ENCODE measurements at regions not wholly inside any gene's neighbourhood (a gene's known extent, or its start where the extent isn't known, plus 50 kb on each side); places are given as distances from the start of the nearest gene placed in this dataset.

- Histone ChIP-seq H3K4me3 (ENCODE audit: low read depth in 2 of 2, low read length in 1 of 2) (no peak overlapping the region), H4K20me1 (ENCODE audit: insufficient read depth) (no peaks in the 10 kb centered on the region), H3K9me2 (no peaks in the 10 kb centered on the region), H3K36me3 (replicated peaks in 1 of 2; ENCODE audit: control insufficient read depth in 1 of 2, insufficient read depth in 2 of 2, low read length in 1 of 2) (no peaks in the 10 kb centered on the region), H3K27ac (ENCODE audit: low read depth in 2 of 2, low read length in 1 of 2) (no peak overlapping the region), H3K4me1 (ENCODE audit: control insufficient read depth in 1 of 2, insufficient read depth in 2 of 2, low read depth in 1 of 2, low read length in 1 of 2) (no peaks in the 10 kb centered on the region), H3K79me2 (ENCODE audit: insufficient read depth) (no peaks in the 10 kb centered on the region), H3K4me2 (no peak overlapping the region), H3K9me3 (no peaks in the 10 kb centered on the region; the same call in 1 of the 2 replicates), H3K9ac (no peak overlapping the region), H3K27me3 (ENCODE audit: insufficient read depth) (no peaks in the 10 kb centered on the region), H2AFZ (ENCODE audit: low read depth) (no peak overlapping the region), H3F3A (replicated peaks; ENCODE audit: insufficient read depth) (no peaks in the 10 kb centered on the region)
- no peak for DNase-seq
- 24% methylated on average over 2 of the region's 2 CpGs for WGBS (ENCODE audit: low lambda C conversion rate)
- TF ChIP-seq NRF1 (IDR thresholded peaks at IDR 0.05; ENCODE audit: low read depth, low read length) (no peak), MAX (IDR thresholded peaks at IDR 0.05; ENCODE audit: low read depth) (no peak), USF2 (IDR thresholded peaks at IDR 0.05; ENCODE audit: borderline replicate concordance, low read depth, low read length) (no peak), NFIC (IDR thresholded peaks at IDR 0.05; ENCODE audit: borderline replicate concordance) (no peak), MXI1 (IDR thresholded peaks at IDR 0.05; ENCODE audit: low read depth, low read length) (no peak), CHD2 (IDR thresholded peaks at IDR 0.05; ENCODE audit: low read length, partially characterized antibody) (no peak), RFX5 (IDR thresholded peaks at IDR 0.05; ENCODE audit: low read length) (no peak), EZH2phosphoT487 (IDR thresholded peaks at IDR 0.05; ENCODE audit: borderline replicate concordance, low read depth) (no peak), RAD21 (IDR thresholded peaks at IDR 0.05; ENCODE audit: low read length) (no peak), TCF12 (IDR thresholded peaks at IDR 0.05) (no peak), CTCF (IDR thresholded peaks at IDR 0.05) (no peak)
- CTCF ChIA-PET = no interaction called here
- POLR2A ChIA-PET = no interaction called here
These were observed 383.5 kb upstream of the LCORL start for GRCh38 chr4:18405054-18405453.

GRCh38 chr4:18404642-18405041, 383.1 kb upstream of the LCORL start:
- no peaks in the 10 kb centered on the region for H3K27me3 ChIP-seq (ENCODE audit: insufficient read depth)
- DNase-seq = no peak
- H3K79me2 ChIP-seq (ENCODE audit: insufficient read depth) = no peaks in the 10 kb centered on the region
- H3K9me3 ChIP-seq = no peaks in the 10 kb centered on the region; the same call in 1 of the 2 replicates
- H3K4me3 ChIP-seq (ENCODE audit: low read depth in 2 of 2, low read length in 1 of 2) = no peak overlapping the region
- H3K4me2 ChIP-seq = no peak overlapping the region
- ChIA-PET CTCF (no interaction called here), POLR2A (no interaction called here)
- H3K27ac ChIP-seq (ENCODE audit: low read depth in 2 of 2, low read length in 1 of 2) = no peak overlapping the region
- H3F3A ChIP-seq (replicated peaks; ENCODE audit: insufficient read depth) = no peaks in the 10 kb centered on the region
- H2AFZ ChIP-seq (ENCODE audit: low read depth) = no peak overlapping the region
- no peak overlapping the region for H3K9ac ChIP-seq
- H3K4me1 ChIP-seq (ENCODE audit: control insufficient read depth in 1 of 2, insufficient read depth in 2 of 2, low read depth in 1 of 2, low read length in 1 of 2) = no peaks in the 10 kb centered on the region
- H3K9me2 ChIP-seq = no peaks in the 10 kb centered on the region
- H4K20me1 ChIP-seq (ENCODE audit: insufficient read depth) = no peaks in the 10 kb centered on the region
- no peaks in the 10 kb centered on the region for H3K36me3 ChIP-seq (replicated peaks in 1 of 2; ENCODE audit: control insufficient read depth in 1 of 2, insufficient read depth in 2 of 2, low read length in 1 of 2)
- WGBS (ENCODE audit: low lambda C conversion rate) = 19% methylated on average over 2 of the region's 2 CpGs
- TF ChIP-seq RXRA (IDR thresholded peaks at IDR 0.05; ENCODE audit: borderline replicate concordance, low read depth) (no peak), TAF1 (IDR thresholded peaks at IDR 0.05; ENCODE audit: borderline replicate concordance, low read depth, low read length) (no peak), NRF1 (IDR thresholded peaks at IDR 0.05; ENCODE audit: low read depth, low read length) (no peak), CHD2 (IDR thresholded peaks at IDR 0.05; ENCODE audit: low read length, partially characterized antibody) (no peak), RAD21 (IDR thresholded peaks at IDR 0.05; ENCODE audit: low read length) (no peak), FOSL2 (IDR thresholded peaks at IDR 0.05; ENCODE audit: borderline replicate concordance, low read depth) (no peak), CTCF (IDR thresholded peaks at IDR 0.05) (no peak), MAX (IDR thresholded peaks at IDR 0.05; ENCODE audit: low read depth) (no peak), SIN3A (IDR thresholded peaks at IDR 0.05; ENCODE audit: borderline replicate concordance, low read depth, low read length) (no peak), SMC3 (IDR thresholded peaks at IDR 0.05; ENCODE audit: low read depth, low read length) (no peak), RCOR1 (IDR thresholded peaks at IDR 0.05; ENCODE audit: low read length) (no peak), POLR2AphosphoS5 (IDR thresholded peaks at IDR 0.05; ENCODE audit: low read depth, low read length) (no peak), FOXJ3 (CRISPR knock-in tag; IDR thresholded peaks at IDR 0.05) (no peak), IRF3 (IDR thresholded peaks at IDR 0.05; ENCODE audit: low read depth, low read length) (no peak), ELF1 (IDR thresholded peaks at IDR 0.05) (no peak), MEF2A (IDR thresholded peaks at IDR 0.05; ENCODE audit: borderline replicate concordance, low read depth) (no peak)

Data from SK-N-SH (cell line).